NAMALWA (cell line): ENCODE measurements at regions not wholly inside any gene's neighbourhood (a gene's known extent, or its start where the extent isn't known, plus 50 kb on each side); places are given as distances from the start of the nearest gene placed in this dataset.

Experiments
- DNase-seq: peaks from one replicate; pipeline ENCODE4 v3.0.0-alpha.2; 2015; ENCODE audit warnings: low spot score

DNA sequence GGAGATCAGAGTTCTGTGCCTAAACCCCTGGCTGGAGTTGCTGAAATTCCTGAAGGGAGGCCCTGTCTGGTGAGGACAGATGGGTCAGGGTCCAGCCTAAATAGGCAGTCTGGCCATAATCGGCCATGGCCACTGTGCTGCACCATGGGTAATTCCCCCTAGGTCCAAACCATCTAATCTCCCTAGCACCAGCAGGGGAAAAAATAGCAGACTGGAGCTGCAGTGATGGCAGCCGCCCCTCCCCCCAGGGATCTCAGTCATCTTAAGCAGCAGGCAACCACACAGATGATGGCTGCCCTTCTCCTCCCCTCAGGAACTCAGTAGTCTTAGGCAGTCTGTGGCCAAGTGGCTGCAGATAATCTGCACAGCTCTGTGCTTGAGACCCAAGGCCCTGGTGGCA lies 68.4 kb upstream of the CD96 start:
- DNase-seq, result peak; percentile 1

DNA sequence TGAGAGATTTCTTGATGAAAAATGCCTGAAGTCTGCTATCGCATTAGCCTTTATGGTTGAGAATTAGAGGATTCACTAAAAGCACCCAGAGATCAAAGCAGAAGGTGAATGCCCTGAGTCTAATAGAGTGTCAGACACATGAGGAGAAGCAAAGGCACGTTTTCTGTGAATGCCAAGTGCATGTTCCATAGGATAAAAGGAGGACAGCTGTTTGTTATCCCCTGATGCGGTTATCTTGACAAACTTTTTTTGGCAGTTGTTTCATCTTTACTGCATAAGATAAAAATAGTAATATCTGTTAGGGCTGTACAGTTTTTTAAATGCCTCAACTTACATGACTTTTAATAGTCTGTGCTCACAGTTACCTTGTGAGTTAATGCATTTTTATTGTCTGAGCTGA lies 65.3 kb upstream of the CD96 start:
- DNase-seq, result no peak

DNA sequence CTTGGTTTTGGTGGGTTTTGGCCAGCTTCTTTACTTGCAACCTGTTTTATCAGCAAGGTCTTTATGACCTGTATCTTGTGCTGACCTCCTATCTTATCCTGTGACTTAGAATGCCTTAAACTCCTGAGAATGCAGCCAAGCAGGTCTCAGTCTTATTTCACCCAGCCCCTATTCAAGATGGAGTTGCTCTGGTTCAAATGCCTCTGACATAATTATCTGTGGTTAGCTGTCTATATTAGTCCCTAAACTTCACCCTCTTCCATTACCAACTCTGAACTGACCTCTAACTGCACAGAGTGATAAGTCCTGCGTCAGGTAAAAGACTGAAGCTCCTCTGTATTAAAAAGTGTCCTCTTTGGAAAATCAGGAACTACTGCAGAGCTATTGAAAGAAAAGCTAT lies 61.9 kb upstream of the CD96 start:
- no peak for DNase-seq

DNA sequence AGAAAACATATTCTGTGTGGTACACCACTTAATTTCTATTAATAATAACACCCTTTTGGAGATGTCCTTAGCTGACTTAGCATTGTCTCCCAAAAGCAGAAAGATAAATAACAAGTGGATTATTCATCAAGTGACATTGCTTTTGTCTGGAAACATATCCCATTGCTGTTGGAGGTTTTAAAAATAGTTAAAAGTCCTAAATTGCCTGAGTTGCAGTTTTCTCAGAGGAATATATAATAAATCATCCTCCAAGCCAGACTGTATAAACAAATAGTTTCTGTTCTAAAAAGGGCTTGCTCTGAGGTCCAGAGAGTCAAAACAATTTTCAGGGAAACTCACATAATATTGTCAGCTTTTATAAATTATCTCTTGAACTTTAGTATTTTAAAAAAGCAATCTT lies 60.4 kb upstream of the CD96 start:
- no peak for DNase-seq

DNA sequence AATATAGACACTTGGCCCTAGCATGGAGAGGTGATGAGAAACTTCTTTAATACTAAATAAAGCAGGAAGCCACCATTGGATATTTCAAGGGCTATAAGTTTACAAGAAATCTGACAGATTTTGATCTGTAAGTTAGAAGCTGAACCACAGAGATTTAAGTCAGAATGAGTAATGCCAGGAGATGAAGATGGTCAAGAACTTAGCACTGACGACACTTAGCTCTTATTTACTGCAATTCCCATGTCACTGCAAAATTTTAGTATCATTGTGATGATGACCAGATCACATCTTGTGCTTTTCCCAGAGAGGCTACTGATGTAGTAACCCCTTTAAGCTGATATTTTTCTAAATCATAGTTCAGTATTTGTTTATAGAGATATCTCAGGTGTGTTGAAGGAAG lies 59.4 kb upstream of the CD96 start:
- no peak for DNase-seq

DNA sequence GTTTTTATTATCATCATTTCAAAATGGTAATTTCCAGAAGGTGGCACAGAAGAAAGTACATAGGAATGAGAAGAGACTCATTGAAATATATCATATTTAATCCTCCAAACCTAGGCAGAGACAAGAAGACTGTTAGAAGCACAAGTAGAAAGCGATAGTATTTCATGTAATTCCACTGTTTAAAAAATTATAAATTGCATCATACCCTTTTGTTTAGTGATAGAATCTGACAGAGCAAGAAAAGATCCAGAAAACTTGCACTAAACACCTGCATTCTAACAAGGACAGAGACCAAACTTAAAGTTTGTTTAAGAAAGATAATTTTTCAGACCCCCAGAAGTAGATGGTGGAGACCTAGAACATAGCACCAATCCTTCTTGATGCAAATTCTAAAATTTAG lies 56.9 kb upstream of the CD96 start:
- no peak for DNase-seq
